ENCODE measurements at regions not wholly inside any gene's neighbourhood (a gene's known extent, or its start where the extent isn't known, plus 50 kb on each side); places are given as distances from the start of the nearest gene placed in this dataset.
"Not testable (repeated sequence)": the region's sequence is repeated elsewhere in the genome, so short reads cannot be mapped to it uniquely, and the experiment has no call there.

DNA sequence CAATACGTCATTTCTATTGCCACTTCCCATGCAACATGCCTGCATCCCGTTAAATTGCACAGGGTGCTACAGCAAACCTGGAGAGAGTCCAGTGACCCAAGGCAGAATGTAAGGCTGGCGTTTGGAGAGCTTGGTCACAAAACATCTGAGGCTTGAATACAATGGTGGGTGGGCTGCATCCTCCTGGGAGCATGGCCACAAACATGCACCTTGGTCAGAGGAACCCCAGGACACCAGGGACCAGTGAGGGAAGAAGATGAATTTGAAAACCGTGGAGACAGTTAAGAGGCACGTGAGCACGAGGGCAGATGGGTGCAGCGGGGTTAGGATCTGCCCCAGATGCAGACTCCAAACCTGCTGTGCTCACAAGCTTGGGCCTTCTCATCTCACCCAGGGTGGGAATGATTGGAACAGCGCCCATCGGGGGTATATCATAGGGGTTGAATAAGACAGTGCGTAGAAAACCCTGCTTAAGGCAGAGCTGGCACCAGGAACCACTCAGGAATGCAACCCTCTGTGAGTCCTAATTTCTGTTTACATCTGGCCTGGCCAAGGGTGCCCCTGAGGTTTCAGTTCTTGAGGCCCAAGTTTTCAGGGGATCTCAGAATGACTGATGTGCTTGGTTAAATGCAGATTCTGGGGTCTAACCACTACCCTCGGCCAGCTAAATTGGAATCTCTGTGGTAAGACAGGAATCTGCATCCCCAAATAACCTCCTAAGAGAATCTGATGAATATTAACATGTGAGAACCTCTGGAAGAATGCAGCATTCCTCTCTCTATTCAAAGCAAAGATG, 97.2 kb downstream of the ARL4C start:
- TF ChIP-seq, protein P1, sequence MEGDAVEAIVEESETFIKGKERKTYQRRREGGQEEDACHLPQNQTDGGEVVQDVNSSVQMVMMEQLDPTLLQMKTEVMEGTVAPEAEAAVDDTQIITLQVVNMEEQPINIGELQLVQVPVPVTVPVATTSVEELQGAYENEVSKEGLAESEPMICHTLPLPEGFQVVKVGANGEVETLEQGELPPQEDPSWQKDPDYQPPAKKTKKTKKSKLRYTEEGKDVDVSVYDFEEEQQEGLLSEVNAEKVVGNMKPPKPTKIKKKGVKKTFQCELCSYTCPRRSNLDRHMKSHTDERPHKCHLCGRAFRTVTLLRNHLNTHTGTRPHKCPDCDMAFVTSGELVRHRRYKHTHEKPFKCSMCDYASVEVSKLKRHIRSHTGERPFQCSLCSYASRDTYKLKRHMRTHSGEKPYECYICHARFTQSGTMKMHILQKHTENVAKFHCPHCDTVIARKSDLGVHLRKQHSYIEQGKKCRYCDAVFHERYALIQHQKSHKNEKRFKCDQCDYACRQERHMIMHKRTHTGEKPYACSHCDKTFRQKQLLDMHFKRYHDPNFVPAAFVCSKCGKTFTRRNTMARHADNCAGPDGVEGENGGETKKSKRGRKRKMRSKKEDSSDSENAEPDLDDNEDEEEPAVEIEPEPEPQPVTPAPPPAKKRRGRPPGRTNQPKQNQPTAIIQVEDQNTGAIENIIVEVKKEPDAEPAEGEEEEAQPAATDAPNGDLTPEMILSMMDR (IDR thresholded peaks at IDR 0.05; ENCODE audit: borderline replicate concordance, insufficient read depth, low read depth, low read length) = no peak
- H3K4me3 ChIP-seq (ENCODE audit: low read depth, low read length) = no peak overlapping the region

DNA sequence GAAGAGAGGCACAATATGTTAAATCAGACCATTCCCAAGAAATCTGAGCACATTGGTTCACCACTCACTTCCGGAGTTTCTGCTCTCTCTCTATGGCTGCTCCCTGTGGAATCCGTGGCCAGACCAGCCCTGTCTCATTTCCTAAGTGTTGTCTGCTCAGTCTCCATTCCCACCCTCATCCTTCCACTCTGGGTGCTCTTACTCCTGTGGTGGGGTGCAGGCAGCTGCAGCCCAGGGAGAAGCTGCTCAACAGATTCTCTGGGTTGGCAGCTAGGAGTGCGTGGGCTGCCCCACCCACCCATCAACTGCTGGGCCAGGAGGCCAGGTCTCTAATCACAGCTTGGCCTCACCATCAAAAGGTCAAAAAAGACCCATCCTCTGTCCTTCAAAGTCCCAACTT, 98.3 kb downstream of the ARL4C start:
- H3K4me3 ChIP-seq (ENCODE audit: low read depth, low read length) = no peak overlapping the region
- TF ChIP-seq, protein P1 (IDR thresholded peaks at IDR 0.05; ENCODE audit: borderline replicate concordance, insufficient read depth, low read depth, low read length) = no peak

DNA sequence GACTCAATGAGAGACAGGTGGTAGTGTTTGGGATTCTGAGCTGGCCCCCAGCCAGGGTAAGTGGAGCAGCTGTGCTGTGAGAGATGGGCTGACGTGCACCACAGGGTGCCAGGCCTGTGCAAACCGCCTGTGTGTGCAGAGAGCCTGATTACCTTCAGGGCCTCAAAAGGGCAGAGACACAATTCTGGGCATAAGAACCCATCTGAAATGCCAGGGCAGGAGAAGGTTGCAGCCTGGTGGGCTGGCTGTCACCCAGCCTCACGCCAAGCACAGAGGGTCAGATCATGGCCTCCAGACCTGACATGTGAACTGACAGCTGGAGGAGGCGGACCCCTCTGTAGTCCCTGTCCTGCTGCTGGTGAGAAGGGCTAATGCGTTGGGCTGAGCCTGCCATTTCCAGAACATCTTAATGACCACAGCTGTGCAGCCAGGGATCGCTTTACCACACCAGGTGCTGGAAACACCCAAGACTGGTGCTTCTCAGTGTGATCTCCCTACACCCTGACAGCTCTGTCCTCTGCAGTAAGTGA, 100.9 kb downstream of the ARL4C start:
- no peak overlapping the region for H3K4me3 ChIP-seq (ENCODE audit: low read depth, low read length)
- TF ChIP-seq, protein P1 (IDR thresholded peaks at IDR 0.05; ENCODE audit: borderline replicate concordance, insufficient read depth, low read depth, low read length) = no peak

DNA sequence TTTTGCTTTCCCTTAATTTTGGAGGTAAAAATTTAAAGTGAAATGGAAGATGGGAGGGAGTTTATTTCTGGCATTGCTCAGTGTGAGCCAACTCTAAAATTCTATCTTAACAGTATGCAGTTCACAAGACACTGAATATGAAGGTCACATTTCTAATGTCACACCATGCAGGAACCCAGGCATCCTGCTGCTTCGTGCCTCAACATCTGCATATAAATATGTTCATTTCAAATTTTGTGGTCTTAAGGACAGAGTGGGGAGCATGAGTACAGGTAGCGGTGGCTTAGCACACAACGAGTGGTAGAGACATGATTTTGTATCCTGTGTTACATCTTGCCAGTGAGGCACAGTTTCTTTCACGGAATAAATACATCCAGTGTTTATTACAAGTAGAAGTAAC, 102.4 kb downstream of the ARL4C start:
- no peak overlapping the region for H3K4me3 ChIP-seq (ENCODE audit: low read depth, low read length)
- TF ChIP-seq, protein P1 (IDR thresholded peaks at IDR 0.05; ENCODE audit: borderline replicate concordance, insufficient read depth, low read depth, low read length) = no peak

DNA sequence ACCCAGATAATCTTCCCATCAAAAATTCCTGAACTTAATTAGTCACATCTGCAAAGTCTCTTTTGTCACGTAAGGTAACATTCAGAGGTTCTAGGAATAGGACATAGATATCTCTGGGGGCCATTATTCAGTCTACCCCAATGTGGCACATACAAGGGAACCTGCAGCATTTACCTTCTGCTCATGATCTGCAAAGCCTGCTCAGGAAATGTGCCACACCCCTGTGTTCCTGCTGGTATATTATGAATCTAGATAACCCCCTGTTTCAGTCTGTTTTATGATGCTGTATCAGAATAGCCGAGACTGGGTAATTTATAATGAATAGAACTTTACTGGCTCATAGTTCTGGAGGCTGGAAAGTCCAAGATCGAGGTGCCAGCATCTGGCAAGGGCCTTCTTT, 103.5 kb downstream of the ARL4C start:
- no peak overlapping the region for H3K4me3 ChIP-seq (ENCODE audit: low read depth, low read length)
- TF ChIP-seq, protein P1 (IDR thresholded peaks at IDR 0.05; ENCODE audit: borderline replicate concordance, insufficient read depth, low read depth, low read length) = no peak

DNA sequence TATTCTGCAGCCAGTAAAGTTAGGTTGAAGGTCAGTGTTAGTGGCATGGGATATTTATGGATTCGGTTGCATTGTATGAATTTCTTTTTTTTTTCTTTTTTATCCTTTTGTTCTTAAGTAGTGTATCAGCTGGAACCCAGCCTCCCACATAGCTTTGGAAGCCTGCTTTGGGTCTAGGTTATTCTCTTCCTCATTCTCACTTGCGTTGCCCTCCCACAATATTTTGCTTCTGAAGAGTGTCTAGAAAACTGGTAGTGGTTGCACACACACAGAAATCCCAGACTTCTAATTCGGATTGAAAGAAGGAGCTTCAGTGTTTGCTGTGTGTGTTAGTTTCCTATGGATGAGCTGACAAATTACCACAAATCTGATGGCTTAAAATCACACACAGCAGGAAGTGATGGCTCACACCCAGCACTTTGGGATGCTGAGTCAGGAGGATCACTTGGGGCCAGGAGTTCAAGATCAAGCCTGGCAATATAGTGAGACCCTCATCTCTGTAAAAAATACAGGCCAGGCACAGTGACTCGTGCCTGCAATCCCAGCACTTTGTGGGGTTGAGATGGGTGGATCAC, 104.8 kb downstream of the ARL4C start:
- TF ChIP-seq, protein P1 (IDR thresholded peaks at IDR 0.05; ENCODE audit: borderline replicate concordance, insufficient read depth, low read depth, low read length) = no peak
- H3K4me3 ChIP-seq (ENCODE audit: low read depth, low read length) = no peak overlapping the region

DNA sequence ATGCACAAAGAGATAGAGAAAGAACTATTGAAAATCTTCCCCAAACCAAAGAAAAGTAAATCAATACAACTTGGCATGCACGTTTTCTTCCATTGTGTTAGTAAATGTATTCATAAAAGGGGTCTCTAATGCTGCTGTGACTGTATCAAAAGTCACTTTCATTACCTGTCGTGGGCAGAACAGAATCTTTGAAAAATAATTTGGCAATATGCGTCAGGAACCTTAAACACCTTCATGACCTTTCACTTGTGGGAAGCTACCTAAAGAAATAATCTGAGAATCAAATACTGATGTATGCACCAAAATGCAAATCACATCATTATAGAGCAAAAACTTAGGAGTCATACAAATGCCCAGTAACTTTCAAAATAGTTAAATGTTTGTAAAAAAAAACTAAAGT, 105.3 kb downstream of the ARL4C start:
- no peak overlapping the region for H3K4me3 ChIP-seq (ENCODE audit: low read depth, low read length)
- TF ChIP-seq, protein P1 (IDR thresholded peaks at IDR 0.05; ENCODE audit: borderline replicate concordance, insufficient read depth, low read depth, low read length) = no peak

DNA sequence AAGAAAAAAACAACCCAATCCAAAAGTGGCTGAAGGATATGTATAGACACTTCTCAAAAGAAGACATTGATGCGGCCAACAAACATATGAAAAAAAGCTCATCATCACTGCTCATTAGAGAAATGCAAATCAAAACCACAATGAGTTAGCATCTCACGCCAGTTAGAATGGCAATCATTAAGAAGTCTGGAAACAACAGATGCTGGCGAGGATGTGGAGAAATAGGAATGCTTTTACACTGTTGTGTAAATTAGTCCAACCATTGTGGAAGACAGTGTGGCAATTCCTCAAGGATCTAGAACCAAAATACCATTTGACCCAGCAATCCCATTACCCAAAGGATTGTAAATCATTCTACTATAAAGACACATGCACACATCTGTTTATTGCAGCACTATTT, 107.2 kb downstream of the ARL4C start:
- H3K4me3 ChIP-seq (ENCODE audit: low read depth, low read length) = not testable (repeated sequence)

All from GM12875 (cell line).